Smooth muscle cell (in vitro differentiated cells): ENCODE measurements at regions not wholly inside any gene's neighbourhood (a gene's known extent, or its start where the extent isn't known, plus 50 kb on each side); places are given as distances from the start of the nearest gene placed in this dataset.
"Not testable (repeated sequence)": the region's sequence is repeated elsewhere in the genome, so short reads cannot be mapped to it uniquely, and the experiment has no call there.

Experiments
- DNase-seq: peaks from one replicate; lab custom pipeline; 2025; ENCODE audit not compliant: unreplicated experiment; lab: John Stamatoyannopoulos, UW
- H2AFZ ChIP-seq: fragments of 200-600 bp; sonication (generic); 2 replicates; pipeline ENCODE4 v1.6.0; 2016; ENCODE audit warnings: antibody characterized with exemption, low read depth, mild to moderate bottlenecking
- H3F3A ChIP-seq: fragments of 200-600 bp; sonication (generic); 2 replicates; pipeline ENCODE4 v1.6.0; 2017; ENCODE audit warnings: antibody characterized with exemption, low read depth
- H3K27ac ChIP-seq: fragments of 200-600 bp; sonication (generic); 2 replicates; pipeline ENCODE4 v1.5.1; 2016; ENCODE audit warnings: low read depth, mild to moderate bottlenecking
- H3K27me3 ChIP-seq: fragments of 200-600 bp; sonication (generic); 2 replicates; pipeline ENCODE4 v1.6.1; 2016; ENCODE audit warnings: low read depth, mild to moderate bottlenecking
- H3K36me3 ChIP-seq: fragments of 200-600 bp; sonication (generic); 2 replicates; pipeline ENCODE4 v1.5.1; 2016; ENCODE audit warnings: low read depth
- H3K4me1 ChIP-seq: fragments of 200-600 bp; sonication (generic); 2 replicates; pipeline ENCODE4 v1.5.1; 2016; ENCODE audit warnings: low read depth
- H3K4me2 ChIP-seq: fragments of 200-600 bp; sonication (generic); 2 replicates; pipeline ENCODE4 v1.6.0; 2016; ENCODE audit warnings: mild to moderate bottlenecking
- H3K4me3 ChIP-seq: fragments of 200-600 bp; sonication (generic); 2 replicates; pipeline ENCODE4 v1.5.1; 2016; ENCODE audit warnings: mild to moderate bottlenecking
- H3K79me2 ChIP-seq: fragments of 200-600 bp; sonication (generic); 2 replicates; pipeline ENCODE4 v1.6.0; 2016; ENCODE audit warnings: low read depth, mild to moderate bottlenecking
- H3K9ac ChIP-seq: fragments of 200-600 bp; sonication (generic); 2 replicates; pipeline ENCODE4 v1.6.0; 2016; ENCODE audit warnings: low read depth
- H3K9me3 ChIP-seq: fragments of 200-600 bp; sonication (generic); replicated peaks from 2 replicates; pipeline ENCODE4 v1.5.1; 2016; ENCODE audit warnings: low read depth
- H4K20me1 ChIP-seq: fragments of 200-600 bp; sonication (generic); 2 replicates; pipeline ENCODE4 v1.6.0; 2016; ENCODE audit warnings: low read depth
- WGBS: methylation state at CpG from one replicate; pipeline ENCODE4 v1.1.7; 2016; ENCODE audit warnings: low lambda C conversion rate; 5-methylcytosine and 5-hydroxymethylcytosine counted together

DNA sequence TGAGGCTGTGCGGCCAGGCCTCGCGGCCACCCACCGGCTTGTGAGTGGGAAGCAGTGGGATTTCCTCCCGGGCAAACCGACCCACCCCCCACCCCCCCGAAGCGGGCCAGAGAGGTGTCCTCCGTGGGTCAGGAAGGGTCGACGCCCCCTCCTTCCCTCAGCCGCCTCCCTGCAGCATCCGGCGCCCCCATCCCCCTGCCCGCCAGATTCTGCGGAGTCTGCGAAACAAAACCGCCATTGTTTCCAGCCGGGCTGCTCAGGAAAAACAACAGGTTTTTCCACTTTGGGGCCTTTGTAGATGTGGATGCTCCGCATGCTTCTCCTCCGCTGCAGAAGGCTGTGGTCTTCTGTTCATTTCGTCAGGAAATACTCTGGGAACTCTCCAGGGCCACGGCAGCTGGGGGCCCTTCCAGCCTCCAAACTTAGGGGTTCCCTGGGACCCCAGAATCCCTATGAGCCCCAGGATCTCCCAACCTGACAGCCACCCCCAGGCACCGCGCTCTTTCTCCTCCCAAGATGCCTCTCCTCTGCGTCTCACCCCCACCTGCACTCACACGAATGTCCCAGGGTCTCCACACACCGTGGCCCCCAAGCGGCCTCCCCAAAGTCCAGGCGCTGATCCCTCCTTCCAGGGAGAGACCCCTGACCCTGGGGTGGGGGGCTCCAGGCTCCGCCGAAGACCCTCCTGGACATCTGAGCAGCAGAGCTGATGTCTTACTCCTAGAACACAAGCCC lies 121.2 kb downstream of the NPIPB11 start:
- Histone ChIP-seq H3K4me2 (peak overlapping the region; percentile 63), H3K4me3 (peak overlapping the region; percentile 10), H3K27ac (peak overlapping the region; percentile 35)
- H3K27me3 ChIP-seq, H3F3A ChIP-seq, H2AFZ ChIP-seq, H3K79me2 ChIP-seq, H3K36me3 ChIP-seq, DNase-seq, H3K4me1 ChIP-seq, H3K9me3 ChIP-seq, H3K9ac ChIP-seq, H4K20me1 ChIP-seq: not testable (repeated sequence)
- WGBS: 42% methylated on average over 23 of the region's 32 CpGs

DNA sequence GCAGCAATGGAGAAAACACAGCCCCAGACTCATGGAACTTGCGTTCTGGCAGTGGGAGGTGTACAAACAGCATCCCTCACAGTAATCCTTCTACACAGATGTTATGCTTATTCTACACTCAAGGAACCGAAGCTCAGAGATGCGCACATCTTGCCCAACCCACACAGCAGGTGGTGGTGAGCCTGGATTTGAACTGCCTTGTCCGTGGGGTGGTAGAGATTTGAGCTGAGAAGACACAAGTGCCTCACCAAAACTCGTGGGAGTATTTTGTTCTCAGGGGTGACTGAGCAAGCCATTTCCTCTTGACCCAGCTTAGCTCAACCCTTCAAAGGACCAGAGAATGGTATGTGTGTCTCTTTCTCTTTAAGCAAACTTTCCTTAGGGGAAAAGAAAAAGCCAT lies 121.8 kb downstream of the NPIPB11 start:
- not testable (repeated sequence) for H3K79me2 ChIP-seq, H3K4me1 ChIP-seq, H3K9ac ChIP-seq, H3K36me3 ChIP-seq, DNase-seq, H3K9me3 ChIP-seq, H3F3A ChIP-seq, H2AFZ ChIP-seq, H4K20me1 ChIP-seq, H3K27me3 ChIP-seq
- Histone ChIP-seq H3K27ac (peak overlapping the region; percentile 35), H3K4me3 (peak overlapping the region; percentile 10), H3K4me2 (peak overlapping the region; percentile 63)
- WGBS: 58% methylated on average over 5 of the region's 5 CpGs

DNA sequence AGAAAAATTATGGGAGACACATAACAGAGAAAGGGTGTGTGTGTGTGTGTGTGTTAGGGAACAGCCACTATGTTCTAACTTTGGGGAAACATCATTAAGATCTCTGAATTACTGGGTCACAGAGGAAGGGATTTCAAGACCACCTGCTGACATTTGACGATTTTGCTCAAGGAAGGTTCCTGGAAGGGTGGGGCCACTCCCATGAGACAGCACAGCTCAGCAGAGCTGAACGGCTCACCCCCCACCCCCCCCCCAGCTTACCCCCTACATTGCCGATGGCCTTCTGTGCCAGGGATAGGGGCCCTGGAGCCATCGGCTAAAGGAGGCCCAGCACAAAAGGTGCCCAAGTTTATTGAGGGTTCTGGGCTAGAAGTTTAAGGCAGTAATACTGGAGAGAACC lies 122.4 kb downstream of the NPIPB11 start:
- not testable (repeated sequence) for H3K36me3 ChIP-seq, H3K9ac ChIP-seq, H3K4me2 ChIP-seq, H3K4me3 ChIP-seq, H4K20me1 ChIP-seq, H2AFZ ChIP-seq, H3K9me3 ChIP-seq, H3K4me1 ChIP-seq, H3F3A ChIP-seq, DNase-seq, H3K79me2 ChIP-seq, H3K27ac ChIP-seq, H3K27me3 ChIP-seq
- 94% methylated on average over 4 of the region's 4 CpGs for WGBS

DNA sequence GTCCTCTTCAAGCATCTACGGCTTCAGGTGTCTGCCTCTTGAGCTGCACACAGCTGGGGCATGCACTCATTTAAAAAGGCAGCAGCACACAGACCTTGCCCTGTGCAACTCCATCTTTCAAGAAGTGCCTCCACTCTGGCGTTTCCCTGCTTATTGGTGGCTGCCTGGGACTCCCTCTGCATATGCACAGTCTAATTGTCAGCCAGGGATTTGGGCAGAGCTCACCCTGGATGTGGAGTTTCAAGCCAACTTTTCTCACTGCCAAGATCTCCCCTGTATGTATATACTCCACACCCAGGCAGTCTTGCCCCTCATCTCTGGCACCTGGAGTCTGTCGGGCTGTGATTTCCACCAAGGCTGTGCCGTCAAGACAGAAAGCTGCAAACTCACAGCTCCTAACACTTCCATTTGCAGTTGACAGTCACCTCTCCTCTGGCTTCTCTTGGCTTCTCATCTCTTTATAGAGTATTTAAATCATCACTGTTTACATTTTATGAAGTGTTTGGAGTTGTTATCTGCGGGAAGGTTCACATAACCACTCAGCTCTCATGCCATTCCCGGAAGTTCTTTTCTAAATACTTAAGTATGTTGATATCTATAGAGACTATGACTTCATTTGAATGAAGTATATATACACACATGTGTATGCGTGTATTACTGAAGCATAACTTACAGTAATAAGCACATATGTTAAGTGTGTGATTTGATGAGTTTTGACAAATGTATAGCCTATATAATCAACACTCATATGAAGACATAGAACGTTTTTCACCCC lies 128.2 kb downstream of the NPIPB11 start:
- H3K4me1 ChIP-seq, H3K9ac ChIP-seq, H3K27ac ChIP-seq, H3K79me2 ChIP-seq, H4K20me1 ChIP-seq, H3K36me3 ChIP-seq, H3K27me3 ChIP-seq, H3F3A ChIP-seq, H2AFZ ChIP-seq, H3K4me3 ChIP-seq, DNase-seq, H3K9me3 ChIP-seq, H3K4me2 ChIP-seq: not testable (repeated sequence)
- WGBS: 40% methylated on average over 6 of the region's 8 CpGs

DNA sequence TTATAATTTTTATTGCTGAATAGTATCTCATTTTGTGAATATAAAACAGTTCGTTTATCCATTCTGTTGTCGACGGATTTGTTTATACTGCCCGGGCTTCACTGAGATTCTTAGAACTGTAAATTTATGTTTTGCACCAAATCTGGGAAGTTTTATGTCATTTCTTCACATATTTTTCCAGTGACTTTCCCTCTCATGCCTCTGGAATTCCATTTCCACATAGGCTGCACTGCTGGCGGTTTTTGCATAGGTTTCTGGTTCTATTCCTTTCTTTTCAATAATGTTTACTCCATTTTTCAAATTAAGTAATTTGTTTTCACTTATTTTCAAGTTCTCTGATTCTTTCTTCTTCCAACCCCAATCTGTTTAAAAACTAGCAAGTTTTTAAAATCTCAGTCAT lies 130.1 kb downstream of the NPIPB11 start:
- DNase-seq, H3K9me3 ChIP-seq: not testable (repeated sequence)

GRCh38 chr16:29274055-29275035 lies 132.2 kb downstream of the NPIPB11 start:
- H3K27me3 ChIP-seq, H2AFZ ChIP-seq, H3K4me2 ChIP-seq, H3K4me3 ChIP-seq, H4K20me1 ChIP-seq, H3K4me1 ChIP-seq, H3K79me2 ChIP-seq, H3K36me3 ChIP-seq, H3K9me3 ChIP-seq, H3K9ac ChIP-seq, DNase-seq: not testable (repeated sequence)
- 73% methylated on average over 12 of the region's 12 CpGs for WGBS
- Histone ChIP-seq H3F3A (peaks cover 19% of the 10 kb centered on the region), H3K27ac (peak overlapping the region; percentile 28)

More for the DNA sequence above, 130.1 kb downstream of the NPIPB11 start:
- not testable (repeated sequence) for H3K27me3 ChIP-seq, H2AFZ ChIP-seq, H4K20me1 ChIP-seq, H3K79me2 ChIP-seq, H3K9ac ChIP-seq, H3K4me3 ChIP-seq, H3K4me2 ChIP-seq, H3K4me1 ChIP-seq, H3K36me3 ChIP-seq
- 45% methylated on average over 5 of the region's 5 CpGs for WGBS
- Histone ChIP-seq H3K27ac (peak overlapping the region; percentile 24), H3F3A (peaks cover 12% of the 10 kb centered on the region)

DNA sequence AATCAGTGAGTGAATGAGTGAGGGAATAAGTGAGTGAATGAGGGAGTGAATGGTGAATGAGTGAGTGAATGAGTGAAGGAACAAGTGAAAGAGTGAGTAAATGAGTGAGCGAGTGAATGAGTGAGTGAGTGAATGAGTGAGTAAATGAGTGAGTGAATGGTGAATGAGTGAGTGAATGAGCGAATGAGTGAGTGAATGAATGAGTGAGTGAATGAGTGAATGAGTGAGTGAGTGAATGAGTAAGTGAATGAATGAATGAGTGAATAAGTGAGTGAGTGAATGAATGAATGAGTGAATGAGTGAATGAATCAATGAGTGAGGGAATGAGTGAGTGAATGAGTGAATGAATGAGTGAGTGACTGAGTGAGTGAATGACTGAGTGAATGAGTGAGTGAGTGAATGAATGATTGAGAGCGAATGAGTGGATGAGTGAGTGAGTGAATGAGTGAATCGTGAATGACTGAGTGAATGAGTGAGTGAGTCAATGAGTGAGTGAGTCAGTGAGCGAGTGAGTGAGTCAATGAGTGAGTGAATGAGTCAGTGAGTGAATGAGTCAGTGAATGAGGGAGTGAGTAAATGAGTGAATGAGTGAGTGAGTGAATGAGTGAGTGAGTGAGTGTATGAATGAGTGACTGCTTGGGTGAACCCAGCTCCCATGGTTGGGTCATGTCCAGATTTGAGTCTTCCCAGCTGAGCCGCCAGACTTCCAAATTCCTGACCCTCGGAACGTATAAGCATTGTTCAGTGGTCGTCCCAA lies 133.0 kb downstream of the NPIPB11 start:
- H3K27me3 ChIP-seq, H3K36me3 ChIP-seq, H3K9me3 ChIP-seq, H3K4me2 ChIP-seq, H4K20me1 ChIP-seq, H3K9ac ChIP-seq, DNase-seq, H3K4me1 ChIP-seq, H2AFZ ChIP-seq, H3K79me2 ChIP-seq, H3K4me3 ChIP-seq: not testable (repeated sequence)
- H3K27ac ChIP-seq: peak overlapping the region; percentile 91
- WGBS: 74% methylated on average over 9 of the region's 9 CpGs
- H3F3A ChIP-seq: peaks cover 20% of the 10 kb centered on the region
